ENCODE measurements at regions not wholly inside any gene's neighbourhood (a gene's known extent, or its start where the extent isn't known, plus 50 kb on each side); places are given as distances from the start of the nearest gene placed in this dataset.

DNA sequence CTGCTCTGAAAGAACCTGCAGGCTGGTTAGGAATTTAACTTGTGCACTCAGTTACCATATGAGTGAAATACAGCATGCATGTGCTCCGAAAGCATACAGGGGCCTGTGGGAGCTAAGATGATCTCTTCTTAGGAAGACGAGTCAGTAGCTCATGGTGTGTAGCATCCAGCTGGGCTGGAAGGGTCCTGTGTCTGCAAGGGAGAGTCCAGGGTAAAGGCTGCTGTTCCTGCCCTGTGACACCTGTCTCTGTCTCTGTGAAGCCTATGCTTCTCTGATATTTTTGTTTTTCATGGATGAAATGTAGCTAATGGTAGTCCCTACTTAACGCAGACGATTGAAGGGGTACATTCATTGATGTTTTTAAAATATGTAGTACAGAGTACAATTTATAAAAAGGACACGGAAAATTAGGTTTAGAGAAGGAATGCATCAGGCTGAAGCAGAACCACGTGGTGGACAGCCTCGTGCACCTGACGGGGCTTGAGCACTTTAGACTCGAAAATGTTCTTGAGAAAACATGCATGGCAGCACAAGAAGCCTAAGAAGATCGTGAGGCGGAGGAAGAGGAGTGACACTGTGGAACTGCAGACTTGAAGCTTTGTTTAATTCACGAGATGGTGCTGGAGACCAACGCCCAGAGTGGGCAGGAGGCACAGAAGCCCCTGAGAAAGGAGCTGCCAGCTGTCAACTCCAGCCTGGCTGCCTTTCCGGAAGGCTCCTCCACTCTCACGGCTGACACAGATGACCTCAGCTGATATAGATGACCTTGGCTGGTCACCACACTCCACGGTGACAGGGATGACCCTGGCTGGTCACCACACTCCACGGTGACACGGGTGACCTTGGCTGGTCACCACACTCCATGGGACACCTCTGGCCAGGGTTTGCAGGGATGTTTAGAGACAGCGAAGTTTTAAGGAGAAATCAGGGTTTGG lies 110.6 kb downstream of the TMEM18 start:
- TF ChIP-seq CTCF (IDR thresholded peaks at IDR 0.05; ENCODE audit: low read depth, low read length, missing control alignments), result no peak
- no peak for DNase-seq (ENCODE audit: low read depth)
- H3K4me3 ChIP-seq (ENCODE audit: low read depth, low read length), result no peak overlapping the region

GRCh38 chr2:564471-565181 lies 112.6 kb downstream of the TMEM18 start:
- TF ChIP-seq CTCF (IDR thresholded peaks at IDR 0.05; ENCODE audit: low read depth, low read length, missing control alignments), result no peak
- DNase-seq (ENCODE audit: low read depth), result no peak
- no peak overlapping the region for H3K4me3 ChIP-seq (ENCODE audit: low read depth, low read length)

DNA sequence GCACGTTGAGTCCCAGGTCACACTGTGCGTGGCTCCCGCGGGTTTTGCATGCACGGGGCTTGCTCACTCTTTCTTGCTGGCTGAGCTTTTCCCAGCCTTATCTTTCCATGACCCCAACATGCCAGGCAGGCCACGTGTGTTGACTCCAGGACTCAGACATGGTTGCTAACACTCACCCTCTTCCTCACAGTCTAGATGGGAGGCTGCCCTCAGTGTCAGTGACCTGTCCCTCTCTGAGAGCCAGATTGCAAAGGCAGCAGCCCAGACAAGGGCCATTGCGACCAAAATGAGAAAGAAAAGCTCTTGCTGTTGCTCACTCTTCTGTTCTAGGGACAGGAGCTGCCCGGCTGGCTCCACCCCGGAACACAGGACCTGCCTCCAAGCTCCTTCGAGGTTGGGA lies 113.7 kb downstream of the TMEM18 start:
- TF ChIP-seq CTCF (IDR thresholded peaks at IDR 0.05; ENCODE audit: low read depth, low read length, missing control alignments), result no peak
- DNase-seq (ENCODE audit: low read depth), result no peak

DNA sequence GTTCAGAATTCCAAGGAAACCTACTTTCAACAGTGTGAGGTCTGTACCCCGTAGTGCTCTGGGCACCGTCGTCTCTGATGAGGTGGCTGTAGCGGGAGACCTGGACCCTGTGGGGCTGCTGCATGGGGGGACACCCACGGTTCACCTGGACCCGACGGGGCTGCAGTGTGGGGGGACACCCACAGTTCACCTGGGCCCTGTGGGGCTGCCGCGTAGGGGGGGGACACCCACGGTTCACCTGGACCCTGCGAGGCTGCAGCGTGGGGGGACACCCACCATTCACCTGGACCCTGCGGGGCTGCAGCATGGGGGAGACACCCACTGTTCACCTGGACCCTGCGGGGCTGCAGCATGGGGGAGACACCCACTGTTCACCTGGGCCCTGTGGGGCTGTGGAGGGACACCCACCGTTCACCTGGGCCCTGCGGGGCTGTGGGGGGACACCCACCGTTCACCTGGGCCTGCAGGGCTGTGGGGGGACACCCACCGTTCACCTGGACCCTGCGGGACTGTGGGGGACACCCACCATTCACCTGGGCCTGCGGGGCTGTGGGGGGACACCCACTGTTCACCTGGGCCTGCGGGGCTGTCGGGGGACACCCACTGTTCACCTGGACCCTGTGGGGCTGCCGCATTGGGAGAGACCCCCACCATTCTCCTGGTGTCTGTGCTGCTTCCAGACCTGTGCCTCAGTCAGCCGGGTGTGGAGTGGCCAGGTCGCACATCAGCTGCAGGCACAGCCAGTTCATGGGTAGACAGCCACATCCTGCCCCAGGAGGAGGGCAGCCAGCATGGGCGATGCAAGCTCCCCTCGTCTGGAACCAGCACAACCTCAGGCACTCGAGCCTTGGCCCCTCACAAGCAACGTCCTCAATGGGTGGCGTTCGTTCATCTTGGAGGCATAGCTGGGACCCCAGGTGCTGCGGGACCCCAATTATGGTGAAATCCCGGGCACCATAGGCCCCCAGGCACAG lies 114.5 kb downstream of the TMEM18 start:
- DNase-seq (ENCODE audit: low read depth), result no peak
- no peak for TF ChIP-seq CTCF (IDR thresholded peaks at IDR 0.05; ENCODE audit: low read depth, low read length, missing control alignments)

More for the DNA sequence above, 113.7 kb downstream of the TMEM18 start:
- no peak overlapping the region for H3K4me3 ChIP-seq (ENCODE audit: low read depth, low read length)

DNA sequence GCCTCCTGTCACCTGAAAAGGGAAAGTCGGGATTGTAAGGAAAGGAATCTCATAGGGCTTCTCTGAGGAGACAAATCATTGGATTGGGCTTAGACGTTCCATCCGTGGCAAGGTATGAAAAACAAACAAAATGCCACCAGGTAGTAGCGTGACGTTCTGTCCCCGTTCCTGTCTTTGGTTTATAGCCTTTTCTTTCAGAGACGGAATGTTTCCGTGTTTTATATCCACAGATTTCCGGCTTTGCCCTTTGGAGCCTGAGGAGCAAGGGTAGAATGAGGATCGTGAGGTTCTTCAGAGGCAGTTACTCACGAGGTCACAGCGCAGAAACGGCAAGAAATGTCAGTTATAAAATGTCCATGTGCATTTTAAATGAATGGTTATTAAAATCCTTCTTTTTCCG lies 118.3 kb downstream of the TMEM18 start:
- no peak for DNase-seq (ENCODE audit: low read depth)

More for the DNA sequence above, 114.5 kb downstream of the TMEM18 start:
- H3K4me3 ChIP-seq (ENCODE audit: low read depth, low read length), result no peak overlapping the region

More for the DNA sequence above, 118.3 kb downstream of the TMEM18 start:
- no peak for TF ChIP-seq CTCF (IDR thresholded peaks at IDR 0.05; ENCODE audit: low read depth, low read length, missing control alignments)
- no peak overlapping the region for H3K4me3 ChIP-seq (ENCODE audit: low read depth, low read length)

Measured in GM12864 (cell line).